H9 (cell line): ENCODE measurements at regions not wholly inside any gene's neighbourhood (a gene's known extent, or its start where the extent isn't known, plus 50 kb on each side); places are given as distances from the start of the nearest gene placed in this dataset.

ENCODE experiments used
- DNase-seq: peaks from one replicate; pipeline ENCODE4 v3.0.0-alpha.2; 2017
- H2AFZ ChIP-seq: one replicate; pipeline ENCODE4 v1.6.1; 2013; ENCODE audit warnings: mild to moderate bottlenecking, low read length, control low read depth, moderate library complexity
- H2AK5ac ChIP-seq: 2 replicates; pipeline ENCODE4 v1.6.1; 2013; ENCODE audit warnings: low read length, control low read depth, mixed read lengths; ENCODE audit not compliant: insufficient read length
- H2BK120ac ChIP-seq: one replicate; pipeline ENCODE4 v1.6.1; 2013; ENCODE audit warnings: low read depth, mild to moderate bottlenecking, low read length, control low read depth, inconsistent platforms; ENCODE audit not compliant: poor library complexity, severe bottlenecking
- H2BK12ac ChIP-seq: 2 replicates; pipeline ENCODE4 v1.6.1; 2013; ENCODE audit warnings: low read length, control low read depth, mixed read lengths, low read depth; ENCODE audit not compliant: insufficient read length
- H2BK15ac ChIP-seq: 2 replicates; pipeline ENCODE4 v1.6.1; 2013; ENCODE audit warnings: low read depth, low read length, control low read depth
- H2BK20ac ChIP-seq: one replicate; pipeline ENCODE4 v1.6.1; 2013; ENCODE audit warnings: low read depth, mild to moderate bottlenecking, low read length, control low read depth, inconsistent platforms; ENCODE audit not compliant: poor library complexity, severe bottlenecking
- H2BK5ac ChIP-seq: 2 replicates; pipeline ENCODE4 v1.6.1; 2013; ENCODE audit warnings: low read length, control low read depth, mixed read lengths; ENCODE audit not compliant: insufficient read length
- H3K14ac ChIP-seq: 2 replicates; pipeline ENCODE4 v1.6.1; 2013; ENCODE audit warnings: low read length, control low read depth; ENCODE audit not compliant: insufficient read depth
- H3K18ac ChIP-seq: 2 replicates; pipeline ENCODE4 v1.6.1; 2013; ENCODE audit warnings: low read depth, mild to moderate bottlenecking, mixed read lengths, low read length, control low read depth; ENCODE audit not compliant: insufficient read length
- H3K23ac ChIP-seq: 2 replicates; pipeline ENCODE4 v1.6.1; 2013; ENCODE audit warnings: low read length, control low read depth, mixed read lengths, low read depth; ENCODE audit not compliant: insufficient read length
- H3K23me2 ChIP-seq: 2 replicates; pipeline ENCODE4 v1.6.1; 2013; ENCODE audit warnings: low read depth, mild to moderate bottlenecking, mixed read lengths, low read length, control low read depth; ENCODE audit not compliant: insufficient read length, poor library complexity, severe bottlenecking
- H3K27ac ChIP-seq: 2 replicates; pipeline ENCODE4 v1.5.1; 2013; ENCODE audit warnings: low read length, control low read depth, mixed read lengths, low read depth; ENCODE audit not compliant: insufficient read length
- H3K27me3 ChIP-seq: 2 replicates; pipeline ENCODE4 v1.6.1; 2013; ENCODE audit warnings: low read length, control low read depth, inconsistent platforms; ENCODE audit not compliant: insufficient read depth
- H3K4ac ChIP-seq: 2 replicates; pipeline ENCODE4 v1.6.1; 2013; ENCODE audit warnings: low read depth, mild to moderate bottlenecking, control low read depth, inconsistent platforms, low read length, moderate library complexity
- H3K4me1 ChIP-seq: 2 replicates; pipeline ENCODE4 v1.6.1; 2013; ENCODE audit warnings: low read length, control low read depth, inconsistent platforms; ENCODE audit not compliant: insufficient read depth
- H3K4me2 ChIP-seq: 2 replicates; pipeline ENCODE4 v1.6.1; 2013; ENCODE audit warnings: low read length, control low read depth, mixed read lengths; ENCODE audit not compliant: insufficient read length, insufficient read depth
- H3K56ac ChIP-seq: 2 replicates; pipeline ENCODE4 v1.6.1; 2013; ENCODE audit warnings: low read depth, mild to moderate bottlenecking, mixed read lengths, low read length, control low read depth; ENCODE audit not compliant: insufficient read length
- H3K79me1 ChIP-seq: 2 replicates; pipeline ENCODE4 v1.6.1; 2013; ENCODE audit warnings: low read depth, mild to moderate bottlenecking, moderate library complexity, low read length, control low read depth, inconsistent platforms; ENCODE audit not compliant: insufficient read depth, poor library complexity, severe bottlenecking
- H3K79me2 ChIP-seq: 2 replicates; pipeline ENCODE4 v1.6.1; 2013; ENCODE audit warnings: low read length, control low read depth, inconsistent platforms; ENCODE audit not compliant: insufficient read depth
- H3K9ac ChIP-seq: 2 replicates; pipeline ENCODE4 v1.6.1; 2013; ENCODE audit warnings: low read length, control low read depth, mixed read lengths; ENCODE audit not compliant: insufficient read length; ENCODE audit errors: extremely low read depth
- H3K9me3 ChIP-seq: one replicate; pipeline ENCODE4 v1.6.1; 2013; ENCODE audit warnings: low read depth, low read length, inconsistent platforms; ENCODE audit not compliant: control insufficient read depth
- H3T11ph ChIP-seq: one replicate; pipeline ENCODE4 v1.6.1; 2013; ENCODE audit warnings: mild to moderate bottlenecking, low read length, control low read depth, inconsistent platforms
- H4K20me1 ChIP-seq: one replicate; pipeline ENCODE4 v1.6.1; 2013; ENCODE audit not compliant: control insufficient read depth, insufficient read length, insufficient read depth
- H4K5ac ChIP-seq: 2 replicates; pipeline ENCODE4 v1.6.1; 2013; ENCODE audit warnings: low read depth, mild to moderate bottlenecking, mixed read lengths, low read length, control low read depth; ENCODE audit not compliant: insufficient read length
- H4K8ac ChIP-seq: replicated peaks from 2 replicates; pipeline ENCODE4 v1.6.1; 2013; ENCODE audit warnings: low read length, control low read depth, mixed read lengths, low read depth; ENCODE audit not compliant: insufficient read length
- H4K91ac ChIP-seq: 2 replicates; pipeline ENCODE4 v1.6.1; 2013; ENCODE audit warnings: low read depth, mild to moderate bottlenecking, moderate library complexity, mixed read lengths, low read length, control low read depth; ENCODE audit not compliant: insufficient read length
- H3K27ac Mint-ChIP-seq, 3 experiments: 2 replicates in 2 of 3; 3 replicates in 1 of 3; pipeline ENCODE4 v1.8.0; 2020 to 2021; ENCODE audit warnings: mixed read lengths in 3 of 3, mild to moderate bottlenecking in 1 of 3, moderate library complexity in 1 of 3
- H3K27me3 Mint-ChIP-seq: 2 replicates; pipeline ENCODE4 v1.8.0; 2021; ENCODE audit warnings: low read depth, mild to moderate bottlenecking, moderate library complexity, mixed read lengths
- H3K36me3 Mint-ChIP-seq, 3 experiments: 2 replicates in 2 of 3; 3 replicates in 1 of 3; pipeline ENCODE4 v1.8.0; 2020 to 2021; ENCODE audit warnings: low read depth in 3 of 3, mixed read lengths in 3 of 3; ENCODE audit not compliant: insufficient read depth in 1 of 3
- H3K4me1 Mint-ChIP-seq, 2 experiments: 2 replicates each; pipeline ENCODE4 v1.8.0; 2020; ENCODE audit warnings: mixed read lengths in 2 of 2
- H3K4me3 Mint-ChIP-seq, 2 experiments: 2 replicates in 1 of 2; 3 replicates in 1 of 2; pipeline ENCODE4 v1.8.0; 2020 to 2021; ENCODE audit warnings: mild to moderate bottlenecking in 2 of 2, mixed read lengths in 2 of 2, moderate library complexity in 1 of 2
- H3K9me3 Mint-ChIP-seq, 2 experiments: 2 replicates in 1 of 2; 3 replicates in 1 of 2; pipeline ENCODE4 v1.8.0; 2020; ENCODE audit warnings: mild to moderate bottlenecking in 2 of 2, mixed read lengths in 2 of 2, moderate library complexity in 1 of 2
- WGBS: extraction: QIAGEN DNeasy Blood & Tissue Kit; methylation state at CpG from one replicate; pipeline ENCODE4 v1.1.7; 2013; ENCODE audit warnings: missing lambda C conversion rate, low lambda C conversion rate, mixed read lengths; ENCODE audit not compliant: insufficient read length; ENCODE audit errors: extremely low coverage; 5-methylcytosine and 5-hydroxymethylcytosine counted together
- TF ChIP-seq, protein P1 (sequence below): fragments of 200-600 bp; sonication (generic); conservative IDR thresholded peaks from 3 replicates; pipeline ENCODE4 v1.8.0; 2021; ENCODE audit warnings: antibody characterized with exemption, mild to moderate bottlenecking

DNA sequence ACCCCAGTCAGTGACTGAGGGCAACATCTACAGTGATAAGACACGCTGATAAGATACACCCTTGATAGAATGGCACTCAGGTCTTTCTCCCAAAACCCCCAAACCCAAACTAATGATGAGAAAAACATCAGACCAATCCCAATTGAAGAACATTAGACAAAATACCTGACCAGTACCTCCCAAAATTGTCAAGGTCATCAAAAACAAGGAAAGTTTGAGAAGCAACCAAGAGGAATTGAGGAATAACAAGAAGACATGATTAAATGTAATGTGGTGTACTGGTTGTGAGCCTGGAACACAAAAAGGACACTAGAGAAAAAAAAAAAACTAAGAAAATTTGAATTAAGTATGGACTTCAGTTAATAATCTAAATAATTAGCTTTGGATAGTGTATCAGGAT is 222.8 kb downstream of the GAS1 start:
- H4K5ac ChIP-seq: no peak overlapping the region
- no peak overlapping the region for H3K4ac ChIP-seq
- no peak overlapping the region for H2BK5ac ChIP-seq
- no peak overlapping the region for H2AFZ ChIP-seq
- Mint-ChIP-seq H3K4me1 (peaks cover 13 to 20% of the 10 kb centered on the region in 2 experiments), H3K4me3 (no peak overlapping the region), H3K27ac (no peak overlapping the region), H3K27me3 (no peaks in the 10 kb centered on the region), H3K9me3 (no peaks in the 10 kb centered on the region), H3K36me3 (no peaks in the 10 kb centered on the region)
- H4K20me1 ChIP-seq: no peaks in the 10 kb centered on the region
- no peak overlapping the region for H2BK20ac ChIP-seq
- H3T11ph ChIP-seq: no peak overlapping the region
- H3K9me3 ChIP-seq: no peaks in the 10 kb centered on the region
- TF ChIP-seq, protein P1, sequence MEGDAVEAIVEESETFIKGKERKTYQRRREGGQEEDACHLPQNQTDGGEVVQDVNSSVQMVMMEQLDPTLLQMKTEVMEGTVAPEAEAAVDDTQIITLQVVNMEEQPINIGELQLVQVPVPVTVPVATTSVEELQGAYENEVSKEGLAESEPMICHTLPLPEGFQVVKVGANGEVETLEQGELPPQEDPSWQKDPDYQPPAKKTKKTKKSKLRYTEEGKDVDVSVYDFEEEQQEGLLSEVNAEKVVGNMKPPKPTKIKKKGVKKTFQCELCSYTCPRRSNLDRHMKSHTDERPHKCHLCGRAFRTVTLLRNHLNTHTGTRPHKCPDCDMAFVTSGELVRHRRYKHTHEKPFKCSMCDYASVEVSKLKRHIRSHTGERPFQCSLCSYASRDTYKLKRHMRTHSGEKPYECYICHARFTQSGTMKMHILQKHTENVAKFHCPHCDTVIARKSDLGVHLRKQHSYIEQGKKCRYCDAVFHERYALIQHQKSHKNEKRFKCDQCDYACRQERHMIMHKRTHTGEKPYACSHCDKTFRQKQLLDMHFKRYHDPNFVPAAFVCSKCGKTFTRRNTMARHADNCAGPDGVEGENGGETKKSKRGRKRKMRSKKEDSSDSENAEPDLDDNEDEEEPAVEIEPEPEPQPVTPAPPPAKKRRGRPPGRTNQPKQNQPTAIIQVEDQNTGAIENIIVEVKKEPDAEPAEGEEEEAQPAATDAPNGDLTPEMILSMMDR: no peak
- H2BK15ac ChIP-seq: no peak overlapping the region
- H2BK12ac ChIP-seq: no peak overlapping the region
- H3K14ac ChIP-seq: no peak overlapping the region
- no peak overlapping the region for H3K9ac ChIP-seq
- H3K4me1 ChIP-seq: peaks cover 4% of the 10 kb centered on the region; the same call in 1 of the 2 replicates
- no peak overlapping the region for H3K18ac ChIP-seq
- H3K27ac ChIP-seq: no peak overlapping the region
- no peak overlapping the region for H4K8ac ChIP-seq
- no peaks in the 10 kb centered on the region for H3K27me3 ChIP-seq
- no peak overlapping the region for H3K56ac ChIP-seq
- no peak overlapping the region for H4K91ac ChIP-seq
- no peaks in the 10 kb centered on the region for H3K79me2 ChIP-seq
- no CpG with 5 or more reads among the region's 1 CpG for WGBS
- H2BK120ac ChIP-seq: no peak overlapping the region
- no peak for DNase-seq
- no peaks in the 10 kb centered on the region for H3K79me1 ChIP-seq
- H2AK5ac ChIP-seq: no peak overlapping the region
- no peaks in the 10 kb centered on the region for H3K23me2 ChIP-seq
- no peak overlapping the region for H3K4me2 ChIP-seq
- no peak overlapping the region for H3K23ac ChIP-seq
